NOMO-1 treated with DMSO at 0.1 percent for 48 hours (cell line): ENCODE measurements at regions not wholly inside any gene's neighbourhood (a gene's known extent, or its start where the extent isn't known, plus 50 kb on each side); places are given as distances from the start of the nearest gene placed in this dataset.

Experiments
- DNase-seq: peaks from one replicate; lab custom pipeline; 2025; ENCODE audit not compliant: unreplicated experiment; lab: John Stamatoyannopoulos, UW

DNA sequence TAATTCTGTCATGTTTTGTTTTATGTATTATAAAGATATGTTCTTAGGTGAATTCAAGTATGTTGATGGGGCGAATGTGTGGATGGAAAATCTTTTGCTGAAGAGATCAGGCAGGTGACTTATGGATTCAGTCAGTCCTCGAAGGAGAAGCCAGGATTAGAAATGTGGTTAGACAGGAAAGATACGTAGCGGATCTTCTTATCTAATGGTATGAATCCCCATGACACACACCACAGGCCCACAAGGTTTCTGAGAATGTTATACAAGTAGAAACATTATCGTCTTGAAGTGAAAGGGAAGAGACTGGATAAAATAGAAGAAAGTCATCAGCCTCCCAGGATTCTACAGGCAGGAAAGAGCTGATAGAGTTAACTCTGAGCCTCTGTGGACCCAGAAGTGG is 69.0 kb upstream of the RFXAP start:
- DNase-seq = no peak

DNA sequence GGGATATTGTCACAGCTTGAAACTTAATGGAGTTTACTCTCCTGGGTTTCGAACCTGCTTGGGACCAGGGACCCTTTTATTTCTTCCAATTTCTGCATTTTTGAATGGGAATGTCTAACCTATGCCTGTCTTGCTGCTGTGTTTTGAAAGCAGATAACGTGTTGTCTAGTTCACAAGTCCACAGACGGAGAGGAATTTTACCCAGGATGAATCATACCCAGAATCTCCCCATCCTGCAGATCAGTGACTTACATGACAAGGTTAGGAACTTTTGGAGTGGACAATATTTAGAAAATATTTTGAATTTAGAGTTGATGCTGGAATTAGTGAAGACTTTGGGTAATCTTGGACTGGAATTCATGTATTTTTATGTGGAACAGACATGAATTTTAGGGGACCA is 68.6 kb upstream of the RFXAP start:
- no peak for DNase-seq

DNA sequence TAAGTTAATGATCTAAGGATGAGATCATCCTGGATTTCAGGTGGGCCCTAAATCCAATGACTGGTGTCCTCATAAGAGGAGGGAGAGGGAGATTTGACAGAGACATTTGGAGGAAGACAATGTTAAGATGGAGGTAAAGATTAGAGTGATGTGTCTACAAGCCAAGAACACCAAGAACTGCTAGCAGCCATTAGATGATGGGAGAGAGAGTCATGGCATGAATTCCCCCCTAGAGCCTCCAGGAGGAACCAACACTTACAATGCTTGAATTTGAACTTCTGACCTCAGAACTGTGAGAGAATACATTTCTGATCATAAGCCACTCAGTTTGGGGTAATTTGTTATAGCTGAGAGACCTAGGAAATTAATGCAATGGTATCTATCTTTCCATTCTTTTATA is 68.1 kb upstream of the RFXAP start:
- DNase-seq = no peak

DNA sequence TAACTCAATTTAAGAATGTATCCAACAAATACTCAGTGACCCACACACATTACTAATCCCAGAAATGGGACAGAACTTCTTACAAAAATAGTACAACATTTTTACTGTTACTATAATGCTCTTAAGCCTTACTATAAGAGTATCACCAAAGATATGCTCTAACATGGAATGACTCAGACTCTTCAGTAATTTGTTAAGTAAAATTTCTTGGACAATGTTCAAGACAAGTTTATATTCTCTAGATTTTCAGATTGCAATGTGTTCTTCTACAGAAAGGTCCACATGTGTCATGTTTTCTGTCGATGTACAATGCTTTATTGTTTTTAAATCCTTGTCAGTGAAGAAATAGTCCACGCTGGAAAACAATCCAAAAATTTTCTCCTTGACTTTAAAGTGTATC is 66.3 kb upstream of the RFXAP start:
- no peak for DNase-seq

DNA sequence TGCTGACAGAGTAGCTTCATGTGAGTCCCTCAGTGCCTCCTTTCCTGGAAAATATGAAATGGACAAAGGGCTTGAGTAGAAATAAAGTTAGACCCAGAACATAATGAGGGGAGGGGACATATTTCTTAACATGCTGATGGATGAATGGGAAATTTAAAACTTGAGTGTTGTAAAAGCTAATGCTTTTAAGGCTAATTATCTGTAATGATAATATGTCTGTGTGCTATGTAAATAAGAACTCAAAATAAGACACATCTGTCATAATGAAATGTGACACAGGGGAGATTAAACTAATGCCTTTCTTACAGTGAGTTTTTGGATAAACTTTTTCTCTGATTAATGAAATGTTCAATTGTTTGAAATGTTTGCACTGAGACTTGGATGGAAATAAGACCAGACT is 65.8 kb upstream of the RFXAP start:
- no peak for DNase-seq

DNA sequence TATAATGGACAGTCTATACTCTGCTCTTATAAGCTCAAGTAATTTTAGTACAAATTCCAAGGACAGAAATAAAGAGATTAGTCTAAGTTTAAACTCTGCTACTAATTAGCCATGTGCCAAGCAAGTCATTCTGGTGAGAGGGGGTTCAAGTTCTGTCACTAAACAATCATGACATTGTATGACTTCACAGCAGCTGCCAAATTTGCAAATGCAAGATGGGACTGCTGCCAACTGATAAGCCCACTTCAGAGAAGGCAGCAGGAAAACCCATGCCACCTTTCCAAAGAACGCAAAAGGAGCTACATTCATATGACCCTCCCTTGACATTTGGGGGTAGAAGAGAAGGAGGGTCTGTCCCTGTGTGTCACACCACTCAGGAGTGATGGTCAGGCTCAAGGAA is 60.7 kb upstream of the RFXAP start:
- DNase-seq = no peak

DNA sequence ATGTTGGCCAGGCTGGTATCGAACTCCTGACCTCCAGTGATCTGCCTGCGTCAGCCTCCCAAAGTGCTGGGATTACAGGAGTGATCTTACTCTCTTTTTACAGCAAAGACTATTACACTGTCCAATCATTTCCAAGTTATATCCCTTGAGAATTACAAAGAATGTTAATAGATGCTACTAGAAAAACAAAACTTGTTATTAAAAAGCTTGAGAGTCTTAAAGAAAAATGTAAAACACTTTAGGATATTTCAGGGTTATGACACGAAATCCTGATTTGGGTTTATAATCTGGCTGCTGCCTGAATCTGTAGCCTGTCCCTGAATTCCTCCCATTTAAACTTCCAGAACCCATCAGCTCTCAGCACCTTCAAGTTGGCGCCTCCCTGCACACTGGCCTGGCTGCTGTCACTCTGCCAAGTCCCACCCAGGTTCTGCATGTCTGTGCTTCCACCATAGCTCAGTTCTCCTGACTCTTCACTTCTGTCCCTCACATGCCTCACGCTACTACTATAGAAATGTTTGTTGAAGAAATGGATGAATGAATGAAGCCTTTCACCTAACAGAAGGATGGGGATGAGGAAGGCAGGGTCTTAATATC is 55.8 kb upstream of the RFXAP start:
- DNase-seq = no peak

DNA sequence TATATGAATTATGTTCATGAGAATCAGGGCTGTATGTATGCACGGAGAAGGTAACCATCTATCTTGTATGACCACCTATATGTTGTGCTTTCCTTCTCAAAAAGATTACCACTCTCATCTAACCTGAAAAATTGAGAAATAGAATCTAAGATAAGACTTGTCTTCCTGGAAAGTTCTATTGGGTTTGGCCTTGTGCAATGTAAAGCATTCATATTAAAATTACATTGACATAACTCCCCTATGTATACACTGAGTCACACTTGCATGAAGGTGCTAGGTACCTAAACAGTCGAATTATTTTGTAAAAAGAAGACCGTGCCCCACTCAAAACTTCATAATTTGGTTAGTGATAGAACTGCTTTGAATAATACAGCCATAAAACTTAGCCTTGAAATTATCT is 54.5 kb upstream of the RFXAP start:
- DNase-seq = no peak

DNA sequence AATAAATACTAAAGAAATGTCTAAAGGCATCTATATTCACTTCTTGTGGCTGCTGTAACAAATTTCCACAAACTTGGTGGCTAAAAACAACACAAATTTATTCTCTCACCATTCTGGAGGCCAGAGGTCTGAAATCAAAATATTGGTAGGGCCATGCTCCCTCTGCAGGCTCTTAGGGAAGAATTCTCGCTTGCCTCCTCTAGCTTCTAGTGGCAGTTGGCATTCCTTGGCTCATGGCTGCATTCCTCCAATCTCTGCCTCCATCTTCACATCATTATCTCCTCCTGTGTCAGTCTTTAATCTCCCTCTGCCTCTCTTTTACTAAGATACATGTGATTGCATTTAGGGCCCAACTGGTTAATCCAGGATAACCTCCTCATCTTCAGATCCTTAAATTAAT is 54.1 kb upstream of the RFXAP start:
- no peak for DNase-seq

DNA sequence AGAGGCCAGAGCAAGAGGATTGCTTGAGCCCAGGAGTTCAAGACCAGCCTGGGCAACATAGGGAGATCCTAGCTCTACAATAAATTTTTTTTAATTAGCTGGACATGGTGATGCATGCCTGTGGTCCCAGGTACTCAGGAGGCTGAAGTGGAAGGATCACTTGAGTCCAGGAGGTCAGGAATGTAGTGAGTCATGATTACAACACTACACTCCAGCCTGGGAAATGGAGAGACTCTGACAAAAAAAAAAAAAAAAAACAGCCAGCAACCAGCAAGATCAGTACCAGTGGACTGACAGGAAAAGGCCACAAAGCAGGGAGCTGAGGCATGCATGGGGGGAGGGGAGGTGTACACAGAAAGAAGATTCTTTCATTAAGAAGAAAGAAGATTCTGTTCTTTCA is 52.7 kb upstream of the RFXAP start:
- DNase-seq = no peak

DNA sequence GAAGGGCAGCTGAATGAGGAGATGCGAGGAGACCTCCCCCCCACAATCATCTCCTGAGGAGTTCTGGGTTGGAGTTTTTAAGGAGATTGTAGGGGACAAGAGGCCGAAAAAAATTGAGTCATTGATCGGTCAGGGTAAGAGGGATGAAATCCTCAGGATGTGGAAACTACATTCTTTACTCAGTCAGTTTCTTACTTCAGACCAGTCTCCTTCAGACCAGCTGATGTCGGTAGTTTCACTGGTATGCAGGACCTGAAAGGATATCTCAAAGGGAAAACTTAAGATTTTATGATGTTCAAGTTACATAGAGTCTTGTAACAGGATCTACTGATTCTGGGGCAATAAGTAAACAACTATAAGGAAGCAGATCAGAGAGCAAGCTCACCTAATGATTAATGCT is 51.7 kb upstream of the RFXAP start:
- DNase-seq = no peak

DNA sequence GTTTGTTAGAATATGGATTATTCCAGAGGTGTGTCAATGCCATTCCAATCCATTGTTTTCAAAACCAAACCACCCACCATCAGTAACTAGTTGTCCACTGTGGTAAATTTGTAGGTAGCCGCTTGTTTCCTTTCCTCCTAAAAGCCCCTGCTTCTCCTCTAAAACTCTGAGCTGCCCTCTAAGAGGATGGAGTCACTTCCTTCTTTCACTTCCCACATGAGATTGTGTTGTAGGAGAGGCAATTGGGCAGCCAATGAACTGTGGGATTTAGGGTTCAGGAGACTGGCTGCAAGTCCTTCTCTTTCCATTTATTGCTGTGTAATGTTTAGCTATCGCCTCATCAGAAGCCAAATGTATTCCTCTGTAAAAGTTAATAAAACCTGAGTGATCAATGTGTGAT is 49.9 kb upstream of the RFXAP start:
- DNase-seq = peak; percentile 51
